Small intestine (tissue), 7 donors: ENCODE measurements at regions not wholly inside any gene's neighbourhood (a gene's known extent, or its start where the extent isn't known, plus 50 kb on each side); places are given as distances from the start of the nearest gene placed in this dataset.

Experiments used
- DNase-seq, 2 donors: peaks; one replicate each; pipeline versions ENCODE4 v3.0.0 to v3.0.0-alpha.2; 2013
- FAIRE-seq: peaks from 2 replicates; lab custom pipeline; 2012; peaks lifted over from hg19 to GRCh38; lab: Jason Lieb, UNC
- H3K27ac ChIP-seq, 3 donors: one replicate each; pipeline ENCODE4 v1.5.1; 2013; ENCODE audit warnings: low read length in 2 of 3, mild to moderate bottlenecking in 2 of 3, control low read depth in 1 of 3, inconsistent platforms in 1 of 3, low read depth in 1 of 3, moderate library complexity in 1 of 3
- H3K27me3 ChIP-seq, 3 donors: one replicate each; pipeline ENCODE4 v1.6.1; 2013; ENCODE audit warnings: low read length in 3 of 3, inconsistent platforms in 1 of 3; ENCODE audit not compliant: control insufficient read depth in 3 of 3, insufficient read depth in 3 of 3
- H3K36me3 ChIP-seq, 3 donors: one replicate each; pipeline ENCODE4 v1.6.1; 2013; ENCODE audit warnings: low read length in 3 of 3, inconsistent platforms in 1 of 3, low read depth in 1 of 3, mild to moderate bottlenecking in 1 of 3, moderate library complexity in 1 of 3; ENCODE audit not compliant: control insufficient read depth in 3 of 3, insufficient read depth in 2 of 3
- H3K4me1 ChIP-seq, 3 donors: one replicate each; pipeline ENCODE4 v1.6.1; 2013; ENCODE audit warnings: low read length in 2 of 3, inconsistent platforms in 1 of 3, low read depth in 1 of 3, mild to moderate bottlenecking in 1 of 3, moderate library complexity in 1 of 3; ENCODE audit not compliant: control insufficient read depth in 3 of 3, insufficient read depth in 2 of 3
- H3K4me3 ChIP-seq, 3 donors: one replicate each; pipeline ENCODE4 v1.5.1; 2013; ENCODE audit warnings: low read length in 3 of 3, control low read depth in 1 of 3, inconsistent platforms in 1 of 3, low read depth in 1 of 3, mild to moderate bottlenecking in 1 of 3, moderate library complexity in 1 of 3
- H3K9me3 ChIP-seq, 2 donors: one replicate each; pipeline ENCODE4 v1.6.1; 2013; ENCODE audit warnings: low read depth in 1 of 2, low read length in 1 of 2; ENCODE audit not compliant: control insufficient read depth in 2 of 2, insufficient read depth in 1 of 2
- WGBS, 3 donors: extraction: QIAGEN DNeasy Blood & Tissue Kit; methylation state at CpG; one replicate each; pipeline ENCODE4 v1.1.7; 2013; 5-methylcytosine and 5-hydroxymethylcytosine counted together
- donor health status: healthy with polysubstance abuse.
- donor health status: control.
- donor health status: control.
- donor health status: Bipolar disorder and iron deficiency.
- donor health status: healthy.

DNA sequence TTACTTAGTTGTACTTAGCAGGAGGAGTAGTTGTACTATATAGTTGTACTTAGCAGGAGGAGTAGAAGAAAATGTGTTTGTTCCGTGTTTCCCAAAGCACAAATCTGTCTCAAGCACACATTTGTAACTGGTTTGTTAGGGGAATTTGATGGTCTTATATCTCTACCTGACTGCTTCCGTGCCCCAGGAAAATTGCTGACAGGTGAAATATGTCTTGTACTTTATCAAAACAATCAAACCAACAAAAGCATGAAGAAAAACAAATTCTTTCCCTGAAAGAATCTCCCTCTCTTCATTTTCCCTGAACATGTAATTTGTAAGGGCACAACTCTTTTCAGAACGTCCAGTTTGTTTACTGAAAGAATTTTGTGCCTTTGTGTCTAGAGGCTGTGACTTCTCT is 106.6 kb upstream of the RGS17 start:
- Histone ChIP-seq H3K4me3 (no peak overlapping the region), H3K27ac (no peak overlapping the region), H3K36me3 (no peaks in the 10 kb centered on the region), H3K4me1 (no peaks in the 10 kb centered on the region), H3K27me3 (no peaks in the 10 kb centered on the region), H3K9me3 (no peaks in the 10 kb centered on the region)
- FAIRE-seq, result no peak
- 63 to 66% (median 66%) methylated on average over 3 of the region's 3 CpGs for WGBS, 3 donors
- DNase-seq, result no peak

GRCh38 chr6:153231048-153231646 is 100.1 kb upstream of the RGS17 start:
- 8 to 13% (median 12%) methylated on average over 12 of the region's 12 CpGs for WGBS, 3 donors
- Histone ChIP-seq H3K36me3 (no peaks in the 10 kb centered on the region), H3K9me3 (no peaks in the 10 kb centered on the region), H3K4me1 (no peaks in the 10 kb centered on the region), H3K4me3 (no peak overlapping the region), H3K27ac (no peak overlapping the region), H3K27me3 (no peaks in the 10 kb centered on the region)
- FAIRE-seq (no peak), DNase-seq (peak; percentile 37 to 41)

DNA sequence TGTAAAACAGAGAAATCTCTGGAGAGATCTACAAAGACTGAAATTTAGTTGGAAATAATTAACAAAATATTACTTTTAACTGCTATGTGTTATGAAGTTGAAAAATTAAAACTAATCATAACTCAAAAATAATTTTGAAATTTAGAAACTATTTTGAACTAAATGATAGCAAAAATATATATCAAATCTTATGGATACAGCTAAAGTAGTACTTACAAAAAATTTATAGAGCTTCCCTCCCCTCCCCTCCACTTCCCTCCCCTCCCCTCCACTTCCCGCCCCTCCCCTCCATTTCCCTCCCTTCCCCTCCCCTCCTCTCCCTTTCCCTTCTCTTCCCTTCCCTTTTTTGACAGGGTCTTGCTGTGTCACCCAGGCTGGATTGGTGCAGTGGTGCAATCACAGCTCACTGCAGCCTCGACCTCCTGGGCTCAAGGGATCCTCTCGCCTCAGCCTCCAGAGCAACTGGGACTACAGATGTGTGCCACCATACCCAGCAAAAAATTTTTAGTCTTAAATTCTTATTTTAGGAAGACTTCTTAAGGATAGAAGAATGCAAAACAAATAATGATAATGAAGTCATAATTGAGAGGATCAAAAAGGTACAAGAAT is 87.2 kb upstream of the RGS17 start:
- Histone ChIP-seq H3K36me3 (no peaks in the 10 kb centered on the region), H3K9me3 (no peaks in the 10 kb centered on the region), H3K4me3 (no peak overlapping the region), H3K27ac (no peak overlapping the region), H3K27me3 (no peaks in the 10 kb centered on the region), H3K4me1 (no peaks in the 10 kb centered on the region)
- DNase-seq, result no peak
- 52 to 72% (median 61%) methylated on average over 3 of the region's 3 CpGs for WGBS, 3 donors
- no peak for FAIRE-seq

GRCh38 chr6:153216789-153217188 is 85.7 kb upstream of the RGS17 start:
- Histone ChIP-seq H3K27ac (no peak overlapping the region), H3K4me3 (no peak overlapping the region), H3K36me3 (no peaks in the 10 kb centered on the region), H3K27me3 (no peaks in the 10 kb centered on the region), H3K4me1 (no peaks in the 10 kb centered on the region), H3K9me3 (no peaks in the 10 kb centered on the region)
- DNase-seq (no peak), FAIRE-seq (no peak)
- WGBS, 3 donors, result 59 to 71% (median 61%) methylated on average over 2 of the region's 2 CpGs

GRCh38 chr6:153215242-153215641 is 84.2 kb upstream of the RGS17 start:
- Histone ChIP-seq H3K27ac (no peak overlapping the region), H3K9me3 (no peaks in the 10 kb centered on the region), H3K27me3 (no peaks in the 10 kb centered on the region), H3K4me3 (no peak overlapping the region), H3K36me3 (no peaks in the 10 kb centered on the region), H3K4me1 (no peaks in the 10 kb centered on the region)
- WGBS, 3 donors, result 50 to 69% (median 56%) methylated on average over 5 of the region's 5 CpGs
- FAIRE-seq, result no peak
- DNase-seq, result no peak

- DNase-seq (no peak), FAIRE-seq (no peak)
- no peaks in the 10 kb centered on the region for H3K4me1 ChIP-seq
- H3K9me3 ChIP-seq, result no peaks in the 10 kb centered on the region
- no peaks in the 10 kb centered on the region for H3K36me3 ChIP-seq
- H3K4me3 ChIP-seq, result no peak overlapping the region
- 52 to 72% (median 65%) methylated on average over 1 of the region's 1 CpG for WGBS, 3 donors
- no peak overlapping the region for H3K27ac ChIP-seq
- H3K27me3 ChIP-seq, result no peaks in the 10 kb centered on the region
These were observed 83.4 kb upstream of the RGS17 start for GRCh38 chr6:153214436-153214835.

DNA sequence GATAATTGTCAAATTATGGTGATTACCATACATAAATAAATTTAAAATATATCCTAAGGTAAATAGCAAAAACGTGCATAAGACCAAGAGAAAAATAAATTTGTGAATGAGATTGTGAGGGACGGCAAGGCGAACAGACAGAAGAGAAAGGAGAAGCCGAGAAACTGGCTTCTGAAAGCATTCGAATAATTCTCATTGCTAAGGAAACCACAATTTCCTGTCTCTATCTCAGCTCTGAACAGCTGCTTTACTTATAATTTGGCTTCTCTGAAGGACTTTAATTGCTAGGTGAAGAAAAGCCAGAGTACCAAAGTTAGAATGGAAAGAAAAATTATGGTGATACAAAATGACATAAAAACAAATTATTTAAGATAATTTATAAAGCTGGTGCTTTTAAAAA is 79.0 kb upstream of the RGS17 start:
- DNase-seq (no peak), FAIRE-seq (no peak)
- Histone ChIP-seq H3K4me1 (no peaks in the 10 kb centered on the region), H3K4me3 (no peak overlapping the region), H3K27me3 (no peaks in the 10 kb centered on the region), H3K36me3 (no peaks in the 10 kb centered on the region), H3K9me3 (no peaks in the 10 kb centered on the region), H3K27ac (no peak overlapping the region)
- WGBS, 3 donors, result 27 to 69% (median 50%) methylated on average over 5 of the region's 5 CpGs

DNA sequence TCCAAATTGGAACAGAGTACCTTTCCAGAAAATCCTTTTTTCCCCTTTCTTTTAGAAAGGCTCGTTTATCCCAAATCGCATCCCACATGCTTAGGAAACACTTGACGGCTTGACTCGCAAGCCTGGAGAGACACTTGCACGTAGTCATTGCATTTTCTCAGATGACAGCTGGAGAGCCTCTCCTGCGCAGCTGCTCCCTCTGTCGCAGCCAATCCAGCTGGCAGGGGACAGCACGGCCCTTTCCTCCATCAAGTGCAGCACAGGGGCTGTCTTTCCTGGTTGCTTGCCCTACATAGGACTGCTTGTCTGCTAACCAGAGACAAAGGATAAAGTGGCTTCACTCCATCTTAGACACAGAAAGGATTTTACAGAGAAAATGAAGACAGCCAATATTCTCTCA is 77.6 kb upstream of the RGS17 start:
- no peaks in the 10 kb centered on the region for H3K36me3 ChIP-seq
- peak in 1 of 2 donors; percentile 5 for DNase-seq
- WGBS, 3 donors, result 63 to 75% (median 71%) methylated on average over 8 of the region's 8 CpGs

DNA sequence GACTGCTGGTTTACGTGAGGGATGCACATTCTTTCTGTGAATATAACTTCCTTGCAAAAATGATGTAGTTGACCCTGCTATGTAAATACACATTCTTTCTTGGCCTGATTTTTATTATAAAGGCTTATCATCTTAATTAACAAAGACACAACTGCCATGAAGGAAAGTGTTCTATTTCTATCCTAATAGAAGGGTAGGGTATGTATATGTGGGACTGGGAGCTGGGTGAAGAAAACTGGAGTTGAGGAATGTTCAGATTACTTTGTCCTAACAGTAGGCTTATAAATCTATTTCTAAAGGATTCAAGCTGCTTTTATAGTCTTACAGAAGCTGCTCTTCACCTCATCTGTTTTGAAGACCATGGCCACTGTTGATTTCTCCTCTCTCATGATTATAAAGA is 76.5 kb upstream of the RGS17 start:
- FAIRE-seq (no peak), DNase-seq (no peak)
- no peak overlapping the region for H3K4me3 ChIP-seq
- WGBS, 3 donors, result 51 to 79% (median 55%) methylated on average over 1 of the region's 1 CpG
- H3K9me3 ChIP-seq, result no peaks in the 10 kb centered on the region
- H3K27me3 ChIP-seq, result no peaks in the 10 kb centered on the region
- no peaks in the 10 kb centered on the region for H3K4me1 ChIP-seq
- H3K27ac ChIP-seq, result no peak overlapping the region
- no peaks in the 10 kb centered on the region for H3K36me3 ChIP-seq

More for the DNA sequence above, 77.6 kb upstream of the RGS17 start:
- no peaks in the 10 kb centered on the region for H3K4me1 ChIP-seq
- no peaks in the 10 kb centered on the region for H3K9me3 ChIP-seq
- no peaks in the 10 kb centered on the region for H3K27me3 ChIP-seq
- no peak for FAIRE-seq
- H3K4me3 ChIP-seq, result no peak overlapping the region
- no peak overlapping the region for H3K27ac ChIP-seq
